ENCODE measurements at regions not wholly inside any gene's neighbourhood (a gene's known extent, or its start where the extent isn't known, plus 50 kb on each side); places are given as distances from the start of the nearest gene placed in this dataset.

DNA sequence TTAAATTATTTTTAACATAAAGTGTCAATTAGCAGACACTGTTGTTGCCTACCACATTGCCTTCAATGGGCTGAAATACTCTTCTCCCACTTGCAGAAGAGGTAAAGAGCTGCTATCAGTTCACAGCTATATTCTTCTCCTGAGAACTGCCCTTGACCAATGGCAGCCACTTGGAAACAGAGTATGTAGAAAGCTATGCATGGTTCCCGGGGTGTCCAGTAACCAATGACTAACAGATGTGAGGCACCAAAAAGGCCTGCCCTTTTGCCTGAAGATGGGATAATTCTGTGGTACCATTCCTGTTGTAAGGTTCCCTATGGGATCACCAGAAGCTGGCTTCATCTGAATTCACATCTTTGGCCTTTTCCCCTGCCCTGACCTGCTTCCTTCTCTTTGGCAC is 181.4 kb upstream of the MAP3K1 start:
- TF ChIP-seq POLR2A (IDR thresholded peaks at IDR 0.05), result no peak
- TF ChIP-seq, protein P1, sequence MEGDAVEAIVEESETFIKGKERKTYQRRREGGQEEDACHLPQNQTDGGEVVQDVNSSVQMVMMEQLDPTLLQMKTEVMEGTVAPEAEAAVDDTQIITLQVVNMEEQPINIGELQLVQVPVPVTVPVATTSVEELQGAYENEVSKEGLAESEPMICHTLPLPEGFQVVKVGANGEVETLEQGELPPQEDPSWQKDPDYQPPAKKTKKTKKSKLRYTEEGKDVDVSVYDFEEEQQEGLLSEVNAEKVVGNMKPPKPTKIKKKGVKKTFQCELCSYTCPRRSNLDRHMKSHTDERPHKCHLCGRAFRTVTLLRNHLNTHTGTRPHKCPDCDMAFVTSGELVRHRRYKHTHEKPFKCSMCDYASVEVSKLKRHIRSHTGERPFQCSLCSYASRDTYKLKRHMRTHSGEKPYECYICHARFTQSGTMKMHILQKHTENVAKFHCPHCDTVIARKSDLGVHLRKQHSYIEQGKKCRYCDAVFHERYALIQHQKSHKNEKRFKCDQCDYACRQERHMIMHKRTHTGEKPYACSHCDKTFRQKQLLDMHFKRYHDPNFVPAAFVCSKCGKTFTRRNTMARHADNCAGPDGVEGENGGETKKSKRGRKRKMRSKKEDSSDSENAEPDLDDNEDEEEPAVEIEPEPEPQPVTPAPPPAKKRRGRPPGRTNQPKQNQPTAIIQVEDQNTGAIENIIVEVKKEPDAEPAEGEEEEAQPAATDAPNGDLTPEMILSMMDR (IDR thresholded peaks at IDR 0.05), result no peak

All from uterus (tissue), 2 donors.